ENCODE measurements at regions not wholly inside any gene's neighbourhood (a gene's known extent, or its start where the extent isn't known, plus 50 kb on each side); places are given as distances from the start of the nearest gene placed in this dataset.

- ChIA-PET POLR2A (no interaction called here), CTCF (no interaction called here)
- DNase-seq (ENCODE audit: extremely low spot score), result no peak
- TF ChIP-seq PKNOX1 (IDR thresholded peaks at IDR 0.05), result no peak
- TF ChIP-seq FOXA1 (IDR thresholded peaks at IDR 0.05), result no peak
- no peak for TF ChIP-seq FOXK2 (IDR thresholded peaks at IDR 0.05)
- TF ChIP-seq TARDBP (IDR thresholded peaks at IDR 0.05), result no peak
- no peak for TF ChIP-seq HDGF (IDR thresholded peaks at IDR 0.05; ENCODE audit: borderline replicate concordance)
- no peak for TF ChIP-seq L3MBTL2 (conservative IDR thresholded peaks at IDR 0.05)
- TF ChIP-seq ELF4 (IDR thresholded peaks at IDR 0.05), result no peak
- TF ChIP-seq CTBP1 (IDR thresholded peaks at IDR 0.05; ENCODE audit: borderline replicate concordance), result no peak
- no peak for TF ChIP-seq FOXM1 (IDR thresholded peaks at IDR 0.05; ENCODE audit: borderline replicate concordance)
- TF ChIP-seq LEF1 (IDR thresholded peaks at IDR 0.05; ENCODE audit: borderline replicate concordance), result no peak
- TF ChIP-seq SUZ12 (IDR thresholded peaks at IDR 0.05), result no peak
- no peak for TF ChIP-seq BHLHE40 (IDR thresholded peaks at IDR 0.05; ENCODE audit: borderline replicate concordance)
- no peak for TF ChIP-seq ARNT (IDR thresholded peaks at IDR 0.05)
- no peak for TF ChIP-seq SP1 (IDR thresholded peaks at IDR 0.05)
- TF ChIP-seq NFRKB (IDR thresholded peaks at IDR 0.05), result no peak
- no peak for TF ChIP-seq ZNF384 (IDR thresholded peaks at IDR 0.05)
These were observed 67.1 kb downstream of the ZNF281 start for GRCh38 chr1:200342511-200343311.

GRCh38 chr1:200338451-200338850 lies 71.4 kb downstream of the ZNF281 start:
- TF ChIP-seq L3MBTL2 (conservative IDR thresholded peaks at IDR 0.05), result no peak
- TF ChIP-seq HDGF (IDR thresholded peaks at IDR 0.05; ENCODE audit: borderline replicate concordance), result no peak
- TF ChIP-seq FOXM1 (IDR thresholded peaks at IDR 0.05; ENCODE audit: borderline replicate concordance), result no peak
- no peak for TF ChIP-seq PKNOX1 (IDR thresholded peaks at IDR 0.05)
- no peak for TF ChIP-seq FOXK2 (IDR thresholded peaks at IDR 0.05)
- no peak for TF ChIP-seq ZNF384 (IDR thresholded peaks at IDR 0.05)
- TF ChIP-seq BHLHE40 (IDR thresholded peaks at IDR 0.05; ENCODE audit: borderline replicate concordance), result no peak
- no peak for TF ChIP-seq NFRKB (IDR thresholded peaks at IDR 0.05)
- no peak for TF ChIP-seq ARNT (IDR thresholded peaks at IDR 0.05)
- TF ChIP-seq SUZ12 (IDR thresholded peaks at IDR 0.05), result no peak
- TF ChIP-seq TARDBP (IDR thresholded peaks at IDR 0.05), result no peak
- ChIA-PET CTCF (interaction anchor here (0.6 kb wide), 1 partner anchor 107 kb away, joined by 6 read pairs; no protein-coding TSS in a partner anchor), POLR2A (no interaction called here)
- no peak for DNase-seq (ENCODE audit: extremely low spot score)

GRCh38 chr1:200337831-200338230 lies 72.0 kb downstream of the ZNF281 start:
- no peak for DNase-seq (ENCODE audit: extremely low spot score)
- ChIA-PET POLR2A (no interaction called here), CTCF (no interaction called here)
- TF ChIP-seq BHLHE40 (IDR thresholded peaks at IDR 0.05; ENCODE audit: borderline replicate concordance), result no peak
- no peak for TF ChIP-seq TARDBP (IDR thresholded peaks at IDR 0.05)
- TF ChIP-seq LEF1 (IDR thresholded peaks at IDR 0.05; ENCODE audit: borderline replicate concordance), result no peak
- no peak for TF ChIP-seq CTBP1 (IDR thresholded peaks at IDR 0.05; ENCODE audit: borderline replicate concordance)
- TF ChIP-seq PKNOX1 (IDR thresholded peaks at IDR 0.05), result no peak
- TF ChIP-seq SP1 (IDR thresholded peaks at IDR 0.05), result no peak
- no peak for TF ChIP-seq FOXK2 (IDR thresholded peaks at IDR 0.05)
- TF ChIP-seq ZNF384 (IDR thresholded peaks at IDR 0.05), result no peak
- no peak for TF ChIP-seq SUZ12 (IDR thresholded peaks at IDR 0.05)
- TF ChIP-seq ELF4 (IDR thresholded peaks at IDR 0.05), result no peak
- no peak for TF ChIP-seq HDGF (IDR thresholded peaks at IDR 0.05; ENCODE audit: borderline replicate concordance)

- POLR2A ChIA-PET, result no interaction called here
- TF ChIP-seq FOXK2 (IDR thresholded peaks at IDR 0.05) (no peak), SP1 (IDR thresholded peaks at IDR 0.05) (no peak), L3MBTL2 (conservative IDR thresholded peaks at IDR 0.05) (no peak), FOXM1 (IDR thresholded peaks at IDR 0.05; ENCODE audit: borderline replicate concordance) (no peak), ELF4 (IDR thresholded peaks at IDR 0.05) (no peak), SUZ12 (IDR thresholded peaks at IDR 0.05) (no peak), ARNT (IDR thresholded peaks at IDR 0.05) (no peak), HDGF (IDR thresholded peaks at IDR 0.05; ENCODE audit: borderline replicate concordance) (no peak), NFRKB (IDR thresholded peaks at IDR 0.05) (no peak), BHLHE40 (IDR thresholded peaks at IDR 0.05; ENCODE audit: borderline replicate concordance) (no peak)
- DNase-seq (ENCODE audit: extremely low spot score), result no peak
- CTCF ChIA-PET, result no interaction called here
These were observed 72.4 kb downstream of the ZNF281 start for GRCh38 chr1:200337410-200337809.

- DNase-seq (ENCODE audit: extremely low spot score), result no peak
- POLR2A ChIA-PET, result no interaction called here
- CTCF ChIA-PET, result no interaction called here
- TF ChIP-seq NFRKB (IDR thresholded peaks at IDR 0.05) (no peak), FOXM1 (IDR thresholded peaks at IDR 0.05; ENCODE audit: borderline replicate concordance) (no peak), ARNT (IDR thresholded peaks at IDR 0.05) (no peak), ZNF384 (IDR thresholded peaks at IDR 0.05) (no peak), SP1 (IDR thresholded peaks at IDR 0.05) (no peak), FOXA1 (IDR thresholded peaks at IDR 0.05) (no peak)
These were observed 72.9 kb downstream of the ZNF281 start for GRCh38 chr1:200336901-200337391.

All from HEK293T (cell line).